GM12892 (cell line): ENCODE measurements at regions not wholly inside any gene's neighbourhood (a gene's known extent, or its start where the extent isn't known, plus 50 kb on each side); places are given as distances from the start of the nearest gene placed in this dataset.

Experiments used
- POLR2A ChIP-seq: IDR thresholded peaks from 2 replicates; pipeline ENCODE4 v1.6.1; 2011; ENCODE audit warnings: low read depth, low read length, control low read depth
- POLR2AphosphoS5 ChIP-seq: IDR thresholded peaks from 2 replicates; pipeline ENCODE4 v1.6.1; 2011; ENCODE audit warnings: low read depth, low read length, control low read depth
- TAF1 ChIP-seq: IDR thresholded peaks from 2 replicates; pipeline ENCODE4 v1.6.1; 2011; ENCODE audit warnings: low read depth, mild to moderate bottlenecking, control low read depth, low read length, borderline replicate concordance

GRCh38 chr4:137299281-137299680 lies 233.0 kb downstream of the PCDH18 start:
- TF ChIP-seq POLR2A (no peak), TAF1 (no peak), POLR2AphosphoS5 (no peak)
